Endodermal cell (in vitro differentiated cells): ENCODE measurements at regions not wholly inside any gene's neighbourhood (a gene's known extent, or its start where the extent isn't known, plus 50 kb on each side); places are given as distances from the start of the nearest gene placed in this dataset.

Source experiments
- DNase-seq: peaks from one replicate; pipeline ENCODE4 v3.0.0-alpha.2; 2017
- H3K27ac ChIP-seq: 2 replicates; pipeline ENCODE4 v1.5.1; 2013; ENCODE audit warnings: mild to moderate bottlenecking, low read depth, low read length, moderate library complexity
- H3K27me3 ChIP-seq: 2 replicates; pipeline ENCODE4 v1.6.1; 2013; ENCODE audit warnings: mild to moderate bottlenecking, low read length, moderate library complexity; ENCODE audit not compliant: insufficient read depth, control insufficient read depth, poor library complexity, severe bottlenecking
- H3K36me3 ChIP-seq: 2 replicates; pipeline ENCODE4 v1.7.0; 2013; ENCODE audit warnings: mild to moderate bottlenecking, low read length, moderate library complexity; ENCODE audit not compliant: control insufficient read depth, insufficient read depth
- H3K4me1 ChIP-seq: one replicate; pipeline ENCODE4 v1.7.0; 2013; ENCODE audit warnings: low read length; ENCODE audit not compliant: control insufficient read depth, insufficient read depth
- H3K4me3 ChIP-seq: 2 replicates; pipeline ENCODE4 v1.5.1; 2013; ENCODE audit warnings: mild to moderate bottlenecking, low read length, moderate library complexity
- H3K9ac ChIP-seq: 2 replicates; pipeline ENCODE4 v1.6.1; 2013; ENCODE audit warnings: mild to moderate bottlenecking, low read length, moderate library complexity; ENCODE audit not compliant: poor library complexity, severe bottlenecking; ENCODE audit errors: extremely low read depth
- H3K9me3 ChIP-seq: 2 replicates; pipeline ENCODE4 v1.6.1; 2013; ENCODE audit warnings: mild to moderate bottlenecking, low read length, moderate library complexity; ENCODE audit not compliant: control insufficient read depth
- H3K27ac Mint-ChIP-seq: 2 replicates; pipeline ENCODE4 v1.8.0; 2020; ENCODE audit warnings: mixed read lengths
- H3K27me3 Mint-ChIP-seq: 2 replicates; pipeline ENCODE4 v1.8.0; 2021; ENCODE audit warnings: mild to moderate bottlenecking, mixed read lengths; ENCODE audit not compliant: insufficient read depth
- H3K36me3 Mint-ChIP-seq: 2 replicates; pipeline ENCODE4 v1.8.0; 2020; ENCODE audit warnings: low read depth, mixed read lengths
- H3K4me1 Mint-ChIP-seq: 2 replicates; pipeline ENCODE4 v1.8.0; 2020; ENCODE audit warnings: mixed read lengths
- H3K4me3 Mint-ChIP-seq: 2 replicates; pipeline ENCODE4 v1.8.0; 2020; ENCODE audit warnings: mild to moderate bottlenecking, moderate library complexity, mixed read lengths
- H3K9me3 Mint-ChIP-seq: 2 replicates; pipeline ENCODE4 v1.8.0; 2020; ENCODE audit warnings: mild to moderate bottlenecking, mixed read lengths
- CTCF ChIP-seq: fragments of 200-600 bp; sonication (generic); conservative IDR thresholded peaks from 2 replicates; pipeline ENCODE4 v1.5.0; 2021; ENCODE audit warnings: antibody characterized with exemption, mild to moderate bottlenecking
- WGBS, 2 experiments: methylation state at CpG; one replicate each; pipeline versions ENCODE4 v1.1.5 to v1.1.7; 2013; ENCODE audit warnings: missing lambda C conversion rate in 2 of 2, mixed read lengths in 1 of 2; ENCODE audit not compliant: insufficient coverage in 1 of 2, insufficient read length in 1 of 2; 5-methylcytosine and 5-hydroxymethylcytosine counted together

- Mint-ChIP-seq H3K36me3 (no peaks in the 10 kb centered on the region), H3K9me3 (no peaks in the 10 kb centered on the region), H3K4me1 (no peaks in the 10 kb centered on the region), H3K27me3 (peaks cover 2% of the 10 kb centered on the region), H3K4me3 (no peak overlapping the region), H3K27ac (no peak overlapping the region)
- no peak for DNase-seq
- Histone ChIP-seq H3K27me3 (no peaks in the 10 kb centered on the region), H3K9ac (no peak overlapping the region), H3K9me3 (no peaks in the 10 kb centered on the region), H3K4me1 (no peaks in the 10 kb centered on the region), H3K27ac (no peak overlapping the region), H3K36me3 (no peaks in the 10 kb centered on the region), H3K4me3 (no peak overlapping the region)
- WGBS, 2 experiments, result 90 to 96% methylated on average over 4 to 7 of the region's 7 CpGs
- TF ChIP-seq CTCF, result no peak
Measured at GRCh38 chr10:78846760-78847159, 222.0 kb upstream of the ZMIZ1 start.

DNA sequence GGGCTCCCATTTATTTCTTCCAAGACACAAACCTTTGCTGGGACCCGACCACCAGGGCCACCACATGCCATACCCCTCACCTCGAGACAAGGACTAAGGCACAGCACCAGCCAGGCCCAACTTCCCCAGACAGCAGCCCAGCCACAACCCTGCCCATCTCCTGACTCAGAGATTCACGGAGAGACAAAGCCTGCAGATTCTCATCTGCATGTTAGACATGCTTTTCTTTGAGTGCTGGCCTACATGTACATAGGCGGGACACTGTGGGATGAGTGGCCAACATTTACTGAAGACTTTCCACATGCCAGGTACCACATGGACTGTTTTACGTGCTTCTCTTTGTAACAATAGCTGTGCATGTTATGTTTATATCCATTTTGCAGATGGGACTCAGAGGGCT, 221.3 kb upstream of the ZMIZ1 start:
- 57 to 74% methylated on average over 2 to 5 of the region's 5 CpGs for WGBS, 2 experiments
- H3K9me3 Mint-ChIP-seq, result no peaks in the 10 kb centered on the region
- Histone ChIP-seq H3K9me3 (no peaks in the 10 kb centered on the region), H3K27me3 (no peaks in the 10 kb centered on the region), H3K9ac (no peak overlapping the region), H3K4me1 (no peaks in the 10 kb centered on the region), H3K36me3 (no peaks in the 10 kb centered on the region), H3K4me3 (no peak overlapping the region), H3K27ac (no peak overlapping the region)
- H3K4me1 Mint-ChIP-seq, result no peaks in the 10 kb centered on the region
- no peak overlapping the region for H3K27ac Mint-ChIP-seq
- no peak overlapping the region for H3K4me3 Mint-ChIP-seq
- no peaks in the 10 kb centered on the region for H3K27me3 Mint-ChIP-seq
- TF ChIP-seq CTCF, result no peak
- no peaks in the 10 kb centered on the region for H3K36me3 Mint-ChIP-seq
- peak; percentile 15 for DNase-seq

DNA sequence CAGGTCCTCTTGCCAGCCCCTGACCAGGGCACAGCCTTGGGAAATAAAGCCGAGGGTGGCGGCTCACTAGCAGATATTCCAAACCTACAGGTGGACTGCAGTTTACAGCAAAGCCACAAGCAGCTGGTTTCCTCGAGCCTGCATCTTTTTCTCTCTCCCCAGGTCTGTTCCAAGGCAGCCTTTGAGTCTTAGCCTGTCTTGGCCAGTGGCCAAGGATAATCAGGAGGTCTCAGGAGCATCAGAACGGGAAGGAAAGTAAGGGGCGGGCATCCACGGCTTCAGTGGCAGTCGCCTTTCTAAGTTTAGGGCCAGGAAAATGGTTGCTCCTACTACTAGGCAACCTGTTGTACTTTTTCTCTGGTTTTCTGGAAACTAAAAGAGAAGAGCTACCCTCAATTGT, 219.7 kb upstream of the ZMIZ1 start:
- no peak overlapping the region for H3K4me3 Mint-ChIP-seq
- H3K36me3 Mint-ChIP-seq, result no peaks in the 10 kb centered on the region
- Histone ChIP-seq H3K36me3 (no peaks in the 10 kb centered on the region), H3K9me3 (no peaks in the 10 kb centered on the region), H3K4me3 (no peak overlapping the region), H3K27ac (no peak overlapping the region), H3K4me1 (no peaks in the 10 kb centered on the region), H3K27me3 (no peaks in the 10 kb centered on the region), H3K9ac (no peak overlapping the region)
- no peaks in the 10 kb centered on the region for H3K9me3 Mint-ChIP-seq
- WGBS, 2 experiments, result 78 to 96% methylated on average over 4 to 7 of the region's 7 CpGs
- no peak overlapping the region for H3K27ac Mint-ChIP-seq
- peak; percentile 21 for DNase-seq
- H3K4me1 Mint-ChIP-seq, result peaks cover 5% of the 10 kb centered on the region
- H3K27me3 Mint-ChIP-seq, result no peaks in the 10 kb centered on the region
- no peak for TF ChIP-seq CTCF
